Neural crest cell (in vitro differentiated cells): ENCODE measurements at regions not wholly inside any gene's neighbourhood (a gene's known extent, or its start where the extent isn't known, plus 50 kb on each side); places are given as distances from the start of the nearest gene placed in this dataset.
"Not testable (repeated sequence)": the region's sequence is repeated elsewhere in the genome, so short reads cannot be mapped to it uniquely, and the experiment has no call there.

Source experiments
- DNase-seq: peaks from one replicate; pipeline ENCODE4 v3.0.0; 2021; ENCODE audit warnings: low read depth, mixed read lengths, low spot score
- H3K27ac Mint-ChIP-seq: one replicate; pipeline ENCODE4 v1.8.0; 2021; ENCODE audit warnings: mild to moderate bottlenecking, mixed read lengths; ENCODE audit not compliant: unreplicated experiment
- H3K27me3 Mint-ChIP-seq: 2 replicates; pipeline ENCODE4 v1.8.0; 2021; ENCODE audit warnings: low read depth, mild to moderate bottlenecking, mixed read lengths
- H3K36me3 Mint-ChIP-seq: 2 replicates; pipeline ENCODE4 v1.8.0; 2021; ENCODE audit warnings: low read depth, mild to moderate bottlenecking, mixed read lengths
- H3K4me1 Mint-ChIP-seq: 2 replicates; pipeline ENCODE4 v1.8.0; 2021; ENCODE audit warnings: mixed read lengths
- H3K4me3 Mint-ChIP-seq: one replicate; pipeline ENCODE4 v1.8.0; 2021; ENCODE audit warnings: mild to moderate bottlenecking, mixed read lengths
- H3K9me3 Mint-ChIP-seq: 2 replicates; pipeline ENCODE4 v1.8.0; 2021; ENCODE audit warnings: mixed read lengths
- CTCF ChIP-seq: fragments of 200-600 bp; sonication (generic); conservative IDR thresholded peaks from 2 replicates; pipeline ENCODE4 v1.5.0; 2021; ENCODE audit warnings: antibody characterized with exemption, mild to moderate bottlenecking

GRCh38 chr10:85477979-85478378 is 888.6 kb downstream of the GRID1 start:
- H3K27me3 Mint-ChIP-seq: no peaks in the 10 kb centered on the region
- no peak overlapping the region for H3K4me3 Mint-ChIP-seq
- no peak for DNase-seq
- no peaks in the 10 kb centered on the region for H3K4me1 Mint-ChIP-seq
- H3K27ac Mint-ChIP-seq: no peak overlapping the region
- H3K9me3 Mint-ChIP-seq: peaks cover 2% of the 10 kb centered on the region
- H3K36me3 Mint-ChIP-seq: no peaks in the 10 kb centered on the region
- TF ChIP-seq CTCF: no peak

GRCh38 chr10:85490431-85490830 is 876.2 kb downstream of the GRID1 start:
- Mint-ChIP-seq H3K4me3 (no peak overlapping the region), H3K4me1 (peaks cover 16% of the 10 kb centered on the region), H3K27me3 (no peaks in the 10 kb centered on the region), H3K9me3 (no peaks in the 10 kb centered on the region), H3K36me3 (no peaks in the 10 kb centered on the region), H3K27ac (no peak overlapping the region)
- DNase-seq: no peak
- TF ChIP-seq CTCF: no peak

- Mint-ChIP-seq H3K27me3 (no peaks in the 10 kb centered on the region), H3K4me3 (no peak overlapping the region), H3K27ac (no peak overlapping the region), H3K9me3 (no peaks in the 10 kb centered on the region), H3K4me1 (peaks cover 16% of the 10 kb centered on the region), H3K36me3 (no peaks in the 10 kb centered on the region)
- no peak for TF ChIP-seq CTCF
- no peak for DNase-seq
Observed at GRCh38 chr10:85491652-85492051, 874.9 kb downstream of the GRID1 start.

GRCh38 chr10:85492684-85493083 is 873.9 kb downstream of the GRID1 start:
- no peak for DNase-seq
- Mint-ChIP-seq H3K36me3 (no peaks in the 10 kb centered on the region), H3K27ac (peak overlapping the region; percentile 62), H3K4me1 (peaks cover 16% of the 10 kb centered on the region), H3K27me3 (no peaks in the 10 kb centered on the region), H3K9me3 (no peaks in the 10 kb centered on the region), H3K4me3 (no peak overlapping the region)
- TF ChIP-seq CTCF: no peak

- H3K4me1 Mint-ChIP-seq: peaks cover 16% of the 10 kb centered on the region
- no peak overlapping the region for H3K27ac Mint-ChIP-seq
- DNase-seq: no peak
- no peaks in the 10 kb centered on the region for H3K27me3 Mint-ChIP-seq
- H3K4me3 Mint-ChIP-seq: no peak overlapping the region
- H3K36me3 Mint-ChIP-seq: no peaks in the 10 kb centered on the region
- H3K9me3 Mint-ChIP-seq: no peaks in the 10 kb centered on the region
- TF ChIP-seq CTCF: no peak
Observed at GRCh38 chr10:85493703-85494102, 872.9 kb downstream of the GRID1 start.

- H3K27me3 Mint-ChIP-seq, DNase-seq, H3K4me3 Mint-ChIP-seq, H3K4me1 Mint-ChIP-seq, H3K27ac Mint-ChIP-seq: not testable (repeated sequence)
- Mint-ChIP-seq H3K36me3 (peaks cover 14% of the 10 kb centered on the region), H3K9me3 (peaks cover 12% of the 10 kb centered on the region)
Observed at GRCh38 chr10:85504641-85505040, 862.0 kb downstream of the GRID1 start.
